Fibroblast of mammary gland (primary cell): ENCODE measurements at regions not wholly inside any gene's neighbourhood (a gene's known extent, or its start where the extent isn't known, plus 50 kb on each side); places are given as distances from the start of the nearest gene placed in this dataset.

Source experiments
- DNase-seq: peaks from one replicate; pipeline ENCODE4 v3.0.0-alpha.2; 2010; ENCODE audit warnings: low read depth
- H3K4me3 ChIP-seq: 2 replicates; pipeline ENCODE4 v1.5.1; 2011; ENCODE audit warnings: low read depth, mild to moderate bottlenecking, low read length, moderate library complexity; ENCODE audit not compliant: control insufficient read depth
- TF ChIP-seq, protein P1 (sequence below): conservative IDR thresholded peaks from 2 replicates; pipeline ENCODE4 v1.5.1; 2011; ENCODE audit warnings: low read depth, low read length, inconsistent platforms; ENCODE audit not compliant: control insufficient read depth, insufficient read depth

DNA sequence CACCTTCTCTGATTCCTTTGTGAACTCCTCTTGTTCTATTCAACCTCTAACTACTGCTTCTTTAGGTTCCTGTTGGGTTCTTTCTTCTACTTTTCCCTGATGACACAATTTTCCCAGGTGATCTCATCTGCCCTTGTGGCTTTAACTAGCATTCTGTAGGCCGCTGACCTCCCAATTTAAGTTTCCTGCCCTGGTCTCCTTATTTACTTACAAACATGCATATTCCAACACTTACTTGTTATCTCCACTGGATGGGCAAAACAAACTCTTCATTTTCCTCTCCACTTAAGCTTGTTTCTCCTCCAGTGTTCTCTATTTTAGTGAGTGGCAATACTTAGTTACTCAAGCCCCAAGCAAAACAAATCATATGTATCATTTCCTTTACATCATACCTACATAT is 734.5 kb downstream of the METTL15 start:
- TF ChIP-seq, protein P1, sequence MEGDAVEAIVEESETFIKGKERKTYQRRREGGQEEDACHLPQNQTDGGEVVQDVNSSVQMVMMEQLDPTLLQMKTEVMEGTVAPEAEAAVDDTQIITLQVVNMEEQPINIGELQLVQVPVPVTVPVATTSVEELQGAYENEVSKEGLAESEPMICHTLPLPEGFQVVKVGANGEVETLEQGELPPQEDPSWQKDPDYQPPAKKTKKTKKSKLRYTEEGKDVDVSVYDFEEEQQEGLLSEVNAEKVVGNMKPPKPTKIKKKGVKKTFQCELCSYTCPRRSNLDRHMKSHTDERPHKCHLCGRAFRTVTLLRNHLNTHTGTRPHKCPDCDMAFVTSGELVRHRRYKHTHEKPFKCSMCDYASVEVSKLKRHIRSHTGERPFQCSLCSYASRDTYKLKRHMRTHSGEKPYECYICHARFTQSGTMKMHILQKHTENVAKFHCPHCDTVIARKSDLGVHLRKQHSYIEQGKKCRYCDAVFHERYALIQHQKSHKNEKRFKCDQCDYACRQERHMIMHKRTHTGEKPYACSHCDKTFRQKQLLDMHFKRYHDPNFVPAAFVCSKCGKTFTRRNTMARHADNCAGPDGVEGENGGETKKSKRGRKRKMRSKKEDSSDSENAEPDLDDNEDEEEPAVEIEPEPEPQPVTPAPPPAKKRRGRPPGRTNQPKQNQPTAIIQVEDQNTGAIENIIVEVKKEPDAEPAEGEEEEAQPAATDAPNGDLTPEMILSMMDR, result no peak
- DNase-seq, result no peak
- H3K4me3 ChIP-seq, result no peak overlapping the region

DNA sequence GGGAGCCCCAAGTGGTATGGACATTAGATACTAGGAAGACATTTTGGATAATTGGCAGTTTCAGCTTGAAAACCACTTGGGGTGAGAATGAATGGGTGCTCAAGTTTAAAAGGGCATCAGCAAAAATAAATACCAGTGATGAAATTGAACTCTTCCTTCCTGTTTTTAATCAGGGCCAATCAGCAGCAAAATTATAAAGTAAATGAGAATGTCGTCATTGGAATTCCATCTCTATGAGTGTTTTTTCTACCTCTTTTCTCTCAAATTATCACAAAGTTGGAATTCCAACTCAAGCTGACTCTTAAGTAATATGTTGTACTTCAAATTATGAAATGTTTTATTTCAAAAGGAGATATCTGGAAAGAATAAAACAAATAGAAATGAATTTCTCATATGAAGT is 730.6 kb downstream of the METTL15 start:
- DNase-seq, result peak; percentile 25
- TF ChIP-seq, protein P1, result no peak
- no peak overlapping the region for H3K4me3 ChIP-seq

DNA sequence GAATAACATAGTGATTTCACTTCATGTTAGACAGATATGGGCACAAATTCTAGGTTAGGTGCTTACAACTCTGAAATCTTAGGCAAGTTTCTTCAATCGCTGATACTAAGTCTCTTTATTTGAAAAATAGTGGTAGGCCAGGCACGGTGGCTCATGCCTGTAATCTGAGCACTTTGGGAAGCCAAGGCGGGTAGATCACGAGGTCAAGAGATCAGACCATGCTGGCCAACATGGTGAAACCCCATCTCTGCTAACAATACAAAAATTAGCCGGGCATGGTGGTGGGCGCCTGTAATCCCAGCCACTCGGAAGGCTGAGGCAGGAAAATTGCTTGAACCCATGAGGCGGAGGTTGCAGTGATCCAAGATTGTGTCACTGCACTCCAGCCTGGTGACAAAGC is 729.4 kb downstream of the METTL15 start:
- TF ChIP-seq, protein P1, result no peak
- no peak for DNase-seq
- no peak overlapping the region for H3K4me3 ChIP-seq

DNA sequence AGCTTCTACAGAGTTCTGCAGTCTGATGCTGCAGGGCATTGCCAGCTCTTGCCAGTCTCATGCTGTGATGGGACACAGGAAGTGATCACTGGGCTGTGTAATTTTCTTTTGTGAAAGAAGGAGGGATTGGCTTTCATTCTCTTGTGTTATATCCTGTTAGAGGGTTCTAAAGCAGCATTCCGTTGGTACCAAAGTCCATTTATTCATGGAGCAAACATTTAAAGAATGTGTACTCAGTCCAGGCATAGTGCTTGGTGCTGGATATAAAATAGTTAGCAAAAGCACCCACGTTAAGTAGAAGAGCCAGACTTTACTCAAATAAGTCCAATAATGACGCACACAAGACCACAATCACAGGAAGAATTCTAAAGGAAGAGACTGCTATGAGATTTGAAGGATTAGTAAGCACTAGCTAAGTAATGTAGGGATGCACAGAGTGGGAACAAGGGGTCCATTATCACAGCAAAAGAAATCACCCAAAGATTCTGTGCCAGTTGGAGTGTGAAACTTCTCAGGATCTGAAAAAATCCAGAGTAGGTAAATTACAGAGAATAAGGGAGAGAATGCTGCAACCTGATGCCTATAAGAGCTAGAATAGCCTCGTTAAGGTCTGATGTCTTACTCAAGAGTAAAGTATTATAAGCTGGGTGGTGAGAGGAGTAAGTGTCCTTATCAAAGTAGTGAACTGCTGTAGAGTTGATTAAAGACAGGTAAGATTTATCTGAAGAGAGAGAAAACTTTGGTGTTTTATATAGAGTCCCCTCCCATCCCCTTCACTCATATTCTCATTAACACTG is 728.3 kb downstream of the METTL15 start:
- peak; percentile 81 for DNase-seq
- H3K4me3 ChIP-seq, result no peak overlapping the region

DNA sequence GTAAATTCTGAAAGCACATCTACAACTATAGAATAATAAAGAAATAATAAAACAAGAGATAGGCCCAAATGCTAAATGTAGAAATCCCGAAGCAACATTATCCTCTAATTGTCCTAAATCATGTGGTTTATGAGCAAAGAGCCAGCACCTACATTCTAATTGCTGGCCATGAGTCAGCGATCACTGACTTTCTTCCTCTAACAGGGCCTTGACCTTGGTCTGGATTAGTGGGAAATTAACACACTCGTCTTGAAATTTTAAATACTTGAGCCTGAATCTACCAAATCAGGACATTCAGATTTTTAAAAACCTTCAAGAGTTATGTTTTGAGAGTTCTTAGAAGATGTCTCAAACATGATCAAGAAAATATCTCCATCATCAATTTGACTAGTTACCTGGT is 727.6 kb downstream of the METTL15 start:
- DNase-seq, result peak; percentile 49
- TF ChIP-seq, protein P1, result no peak
- no peak overlapping the region for H3K4me3 ChIP-seq

More for the DNA sequence above, 728.3 kb downstream of the METTL15 start:
- TF ChIP-seq, protein P1, result no peak

DNA sequence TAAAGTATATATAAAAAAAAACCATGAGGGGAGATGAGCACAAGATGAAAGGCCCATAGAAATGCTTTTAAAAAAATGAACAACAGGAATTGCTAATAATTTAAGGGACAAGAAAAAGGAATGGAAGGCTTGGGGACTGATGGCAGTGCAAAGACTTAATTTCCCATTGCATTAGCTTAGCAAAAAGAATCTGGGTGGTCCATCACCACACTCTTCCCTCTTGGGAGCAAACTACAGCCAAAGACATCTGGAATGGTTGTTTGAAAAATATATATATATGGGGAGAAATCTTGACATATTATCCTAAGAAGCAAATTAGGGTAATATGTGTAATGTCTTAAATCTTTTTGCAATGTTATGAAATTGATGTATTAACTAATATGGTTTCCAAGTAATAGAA is 727.1 kb downstream of the METTL15 start:
- TF ChIP-seq, protein P1, result no peak
- no peak overlapping the region for H3K4me3 ChIP-seq
- DNase-seq, result no peak
